HG03565 (cell line): ENCODE measurements at regions not wholly inside any gene's neighbourhood (a gene's known extent, or its start where the extent isn't known, plus 50 kb on each side); places are given as distances from the start of the nearest gene placed in this dataset.

Experiments used
- ATAC-seq: cut with Tn5 transposase; IDR thresholded peaks from one replicate; pipeline ENCODE4 v1.9.1; 2021; ENCODE audit warnings: mild to moderate bottlenecking, moderate library complexity; ENCODE audit not compliant: unreplicated experiment

DNA sequence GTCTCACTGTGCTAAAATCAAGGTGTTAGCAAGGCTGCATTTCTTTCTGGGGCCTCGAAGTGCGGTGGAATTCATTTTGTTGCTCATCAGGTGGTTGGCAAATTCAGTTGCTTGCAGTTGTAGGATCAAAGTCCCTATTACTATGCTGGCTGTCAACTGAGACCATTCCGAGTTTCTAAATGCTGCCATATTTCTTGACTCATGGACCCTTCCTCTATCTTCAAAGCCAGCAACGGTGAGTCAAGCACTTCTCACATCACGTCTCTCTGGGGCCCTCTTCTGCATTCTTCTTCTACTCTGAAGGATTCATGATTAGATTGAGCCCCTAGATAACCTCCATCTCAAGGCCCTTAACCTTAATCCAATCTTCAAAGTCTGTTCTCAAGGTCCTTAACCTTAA, 619.7 kb downstream of the HACE1 start:
- no peak for ATAC-seq

- no peak for ATAC-seq
Observed at GRCh38 chr6:104229057-104229456, 630.7 kb downstream of the HACE1 start.

- no peak for ATAC-seq
Observed at GRCh38 chr6:104227508-104227907, 632.2 kb downstream of the HACE1 start.

GRCh38 chr6:104226790-104227446, 632.8 kb downstream of the HACE1 start:
- no peak for ATAC-seq

- ATAC-seq, result no peak
Observed at GRCh38 chr6:104218116-104218515, 641.6 kb downstream of the HACE1 start.

- ATAC-seq, result no peak
Observed at GRCh38 chr6:104214901-104215300, 644.8 kb downstream of the HACE1 start.

- ATAC-seq, result no peak
Observed at GRCh38 chr6:104212977-104213668, 646.6 kb downstream of the HACE1 start.

DNA sequence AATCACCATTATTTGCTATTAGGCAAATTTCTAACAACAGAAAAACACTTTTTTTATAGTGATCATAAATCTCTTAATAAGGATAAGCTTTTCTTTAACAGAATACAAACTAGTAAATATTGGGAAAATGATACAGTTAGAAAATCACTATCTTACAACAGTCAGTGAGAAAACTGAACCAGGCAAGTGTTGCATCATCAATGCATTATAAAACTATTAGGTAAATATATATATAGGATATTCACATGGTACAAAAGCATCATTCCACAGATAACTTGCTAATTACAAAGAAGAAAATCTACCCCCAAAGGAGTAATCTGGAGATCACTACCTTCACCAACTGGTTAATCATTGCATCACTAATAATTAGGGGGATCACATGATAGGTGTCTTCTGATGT, 652.1 kb downstream of the HACE1 start:
- ATAC-seq, result no peak

DNA sequence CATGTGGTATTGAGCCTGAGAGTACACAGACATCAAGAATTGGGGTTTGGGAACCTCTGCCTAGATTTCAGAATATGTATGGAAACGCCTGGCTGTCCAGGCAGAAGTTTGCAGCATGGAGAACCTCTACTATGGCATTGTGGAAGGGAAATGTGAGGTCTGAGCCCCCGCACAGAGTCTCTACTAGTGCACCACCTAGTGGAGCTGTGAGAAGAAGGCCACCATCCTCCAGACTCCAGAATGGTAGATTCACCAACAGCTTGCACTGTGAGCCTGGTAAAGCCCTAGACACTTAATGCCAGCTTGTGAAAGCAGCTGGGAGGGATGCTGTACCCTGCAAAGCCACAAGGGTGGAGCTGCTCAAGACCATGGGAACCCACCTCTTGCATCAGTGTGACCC, 658.2 kb downstream of the HACE1 start:
- no peak for ATAC-seq

DNA sequence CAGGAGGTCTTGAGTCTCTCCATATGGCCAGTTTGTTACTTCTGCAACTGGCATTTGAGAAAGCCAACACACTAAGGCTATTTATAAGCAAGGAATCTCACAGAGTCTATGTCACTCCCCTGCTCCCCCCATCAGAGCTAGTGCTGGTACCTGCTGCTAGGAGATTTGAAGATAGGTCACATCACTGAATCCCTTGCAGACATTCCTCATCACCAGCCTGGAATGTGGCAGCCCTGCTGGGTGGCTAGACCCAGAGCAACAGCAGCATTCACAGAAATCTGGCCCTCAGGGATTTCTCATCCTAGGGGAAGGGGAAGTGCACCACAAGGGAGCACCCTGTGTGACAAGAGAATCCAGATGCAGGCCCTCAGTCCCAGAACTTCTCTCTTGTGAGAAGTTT, 672.1 kb downstream of the HACE1 start:
- ATAC-seq, result no peak

DNA sequence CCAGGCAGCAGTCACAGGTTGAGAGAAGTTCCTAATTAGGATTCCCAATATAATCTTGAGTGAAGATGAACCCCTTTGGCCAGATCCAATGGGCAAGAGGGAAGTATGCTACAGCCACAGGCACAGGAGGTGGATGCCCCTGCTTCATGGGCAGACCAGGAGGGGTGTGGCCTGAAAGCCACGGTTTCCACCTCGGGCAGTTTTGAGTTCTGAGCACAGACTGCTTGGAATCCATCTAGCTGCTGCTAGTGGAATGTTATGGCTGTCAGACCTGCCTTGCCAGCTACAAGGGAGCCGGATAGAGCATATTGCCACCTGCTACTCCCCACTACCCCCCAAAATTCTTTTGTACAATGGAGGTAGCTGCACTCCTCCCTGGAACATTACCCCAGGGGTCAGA, 672.9 kb downstream of the HACE1 start:
- no peak for ATAC-seq

DNA sequence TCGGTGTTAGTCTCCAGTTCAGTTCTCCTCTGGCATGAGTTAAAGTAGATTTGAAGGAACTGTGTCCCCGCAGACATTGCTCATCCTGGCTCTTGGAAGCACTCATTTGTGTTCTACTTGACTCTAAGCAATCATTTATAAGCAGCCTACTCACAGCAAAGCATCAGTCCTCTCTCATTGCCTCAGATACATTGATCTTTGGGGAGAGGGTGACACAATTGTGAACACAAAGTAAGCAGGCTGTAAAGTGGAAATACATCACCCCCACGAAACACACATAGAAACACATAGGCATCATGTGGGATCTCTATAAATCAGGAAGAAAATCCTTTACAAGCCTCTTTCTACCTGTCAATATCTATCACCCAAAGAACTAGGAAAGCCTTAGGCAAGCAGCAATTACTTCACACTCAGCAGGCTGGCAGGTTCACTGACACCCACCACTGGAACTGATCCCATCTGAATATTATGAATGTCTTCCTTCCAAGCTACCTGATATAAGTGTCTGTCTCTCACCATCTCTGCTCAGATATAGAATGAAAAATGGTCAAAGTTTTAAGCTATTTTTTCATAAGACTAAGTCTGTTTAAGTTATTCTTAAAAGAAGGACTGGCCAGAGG, 675.8 kb downstream of the HACE1 start:
- ATAC-seq, result no peak

DNA sequence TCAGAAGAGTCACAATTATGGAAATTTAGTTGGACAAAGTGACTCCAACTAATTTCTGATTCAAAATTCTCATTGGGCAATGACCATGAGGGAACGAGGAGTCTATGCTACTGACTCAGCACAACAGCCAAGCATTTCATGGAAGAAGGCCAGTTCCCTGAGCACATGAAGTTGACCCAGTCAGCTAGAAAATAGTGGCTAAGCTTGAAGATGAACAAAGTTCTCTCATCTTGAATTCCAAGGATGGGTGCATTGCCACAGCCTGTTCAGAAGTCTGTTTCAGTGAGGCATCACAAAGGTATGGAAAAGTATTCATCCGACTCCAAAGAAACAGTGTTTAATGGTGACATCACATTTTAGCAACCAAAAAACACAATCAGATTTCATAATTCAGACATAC, 676.9 kb downstream of the HACE1 start:
- no peak for ATAC-seq

DNA sequence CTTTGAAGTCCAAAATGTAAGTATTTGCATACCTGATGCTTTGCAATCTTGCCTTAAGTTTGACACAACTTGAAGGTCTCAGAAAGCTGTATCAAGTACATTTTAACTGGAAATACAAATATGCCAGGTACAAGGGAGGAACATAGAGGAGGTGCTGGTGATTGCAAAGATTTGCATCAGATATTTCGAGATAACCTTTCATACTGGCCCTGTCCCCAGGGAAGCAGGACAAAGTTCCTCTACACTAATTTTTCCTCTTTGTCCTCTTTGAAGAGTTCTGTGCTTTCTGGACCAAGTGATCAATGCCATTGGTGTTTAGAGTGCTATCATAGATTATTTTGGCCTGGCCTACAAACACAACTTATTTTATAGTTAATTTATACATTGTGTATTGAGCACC, 686.1 kb downstream of the HACE1 start:
- no peak for ATAC-seq

DNA sequence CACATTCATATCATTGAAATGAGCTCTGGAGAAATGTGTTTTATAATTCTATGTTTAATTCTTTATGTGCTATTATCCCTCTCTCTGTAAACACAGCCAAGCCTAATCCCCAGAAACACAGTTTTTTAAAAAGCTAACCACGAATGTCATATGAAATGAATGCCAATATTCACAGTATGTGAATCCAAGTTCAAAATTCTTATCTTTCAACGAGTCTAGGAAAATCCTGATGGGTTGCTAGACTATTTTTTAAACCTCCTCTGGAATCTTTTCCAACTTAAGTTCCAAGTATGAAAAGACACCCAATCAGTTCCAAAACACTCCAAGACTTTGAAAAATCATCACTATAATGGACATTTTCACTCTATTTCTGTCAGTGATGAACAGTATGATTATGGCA, 689.3 kb downstream of the HACE1 start:
- ATAC-seq, result no peak

- no peak for ATAC-seq
Observed at GRCh38 chr6:104166055-104166668, 693.6 kb downstream of the HACE1 start.

- no peak for ATAC-seq
Observed at GRCh38 chr6:104162036-104162669, 697.6 kb downstream of the HACE1 start.

DNA sequence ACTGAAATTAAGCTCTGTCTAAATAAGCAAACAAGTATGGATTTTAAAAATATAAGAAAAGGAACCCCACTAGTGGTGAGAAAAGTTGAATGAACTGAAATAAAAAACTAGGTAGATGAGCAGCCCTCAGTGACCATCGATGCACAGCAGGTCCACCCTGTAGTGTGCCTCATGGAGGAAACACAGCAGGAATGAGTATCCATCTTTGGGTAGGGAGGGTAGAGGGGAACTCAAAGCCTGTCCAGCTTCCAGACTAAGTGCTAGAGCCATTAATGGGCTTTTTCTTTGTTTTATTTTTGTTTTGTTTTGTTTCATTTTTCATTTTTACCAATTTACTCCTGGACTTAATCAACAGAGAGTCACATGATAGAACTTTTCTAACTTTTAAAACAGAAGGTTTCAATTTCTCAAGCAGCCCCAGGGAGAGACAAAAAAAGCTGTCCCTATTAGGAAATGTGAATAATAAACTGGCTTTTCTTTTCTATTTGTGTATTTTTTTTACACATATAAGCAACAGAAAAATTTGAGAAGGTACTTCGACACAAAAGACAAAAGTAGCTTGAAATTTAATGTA, 700.6 kb downstream of the HACE1 start:
- no peak for ATAC-seq

- ATAC-seq, result no peak
Observed at GRCh38 chr6:104143757-104144156, 716.0 kb downstream of the HACE1 start.

- no peak for ATAC-seq
Observed at GRCh38 chr6:104134876-104135275, 724.8 kb downstream of the HACE1 start.

DNA sequence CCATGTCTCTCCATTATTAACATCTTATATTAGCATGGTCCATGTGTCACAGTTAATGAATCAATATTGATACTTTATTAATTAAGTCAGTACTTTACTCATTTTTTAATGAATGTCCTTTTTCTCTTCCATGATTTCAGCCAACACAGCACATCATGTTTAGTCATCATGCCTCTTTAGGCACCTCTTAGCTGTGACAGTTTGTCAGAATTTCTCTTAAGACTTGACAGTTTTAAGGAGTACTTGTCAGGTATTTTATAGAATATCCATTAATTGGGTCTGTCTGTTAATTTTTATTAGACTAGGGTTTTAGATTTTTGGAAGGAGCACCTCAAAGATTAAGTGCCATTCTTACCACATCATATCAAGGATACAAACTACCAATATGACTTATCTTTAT, 729.4 kb downstream of the HACE1 start:
- no peak for ATAC-seq
